ENCODE measurements at regions not wholly inside any gene's neighbourhood (a gene's known extent, or its start where the extent isn't known, plus 50 kb on each side); places are given as distances from the start of the nearest gene placed in this dataset.
A peak's percentile ranks its signal among the peaks of the same experiment; 100 is the strongest.

DNA sequence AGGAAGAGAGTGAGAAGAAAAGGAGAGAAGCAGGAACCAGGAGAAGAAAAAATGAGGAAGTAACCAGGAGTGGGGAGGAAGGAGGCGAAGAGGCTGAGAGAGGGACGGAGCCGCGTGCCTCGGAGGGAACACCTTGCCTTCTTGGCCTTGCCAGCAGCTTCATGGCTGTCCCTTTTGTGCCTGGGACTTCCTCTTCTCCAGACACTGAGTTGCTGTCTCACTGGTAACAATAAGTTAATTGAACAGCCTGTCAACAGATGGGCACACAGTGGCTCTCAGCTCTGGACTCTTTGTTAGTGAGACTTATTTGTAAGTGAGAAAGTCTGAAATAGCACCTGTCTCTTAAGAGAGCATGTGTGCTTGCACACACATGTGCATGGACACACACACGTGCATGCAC, 83.2 kb downstream of the GATA3 start:
- Mint-ChIP-seq H3K36me3 (ENCODE audit: low read depth) (no peaks in the 10 kb centered on the region), H3K27me3 (no peaks in the 10 kb centered on the region), H3K27ac (peak overlapping the region; percentile 90), H3K9me3 (no peaks in the 10 kb centered on the region), H3K4me3 (peak overlapping the region; percentile 88), H3K4me1 (ENCODE audit: low read depth) (peaks cover 38% of the 10 kb centered on the region)
- POLR2A ChIA-PET, result interaction anchor here (0.9 to 3.4 kb wide), 10 partner anchors 9 to 265 kb away, joined by 3 to 30 read pairs (median 4); no protein-coding TSS in a partner anchor
- peaks cover 28% of the 10 kb centered on the region for H3K4me1 ChIP-seq (ENCODE audit: insufficient read depth, low read length)
- peak overlapping the region; percentile 51 for H3K4me3 ChIP-seq (ENCODE audit: low read length)
- no peaks in the 10 kb centered on the region for H3K36me3 ChIP-seq (ENCODE audit: insufficient read depth, low read length)
- peak overlapping the region; percentile 61 to 66 for H3K27ac ChIP-seq (ENCODE audit: low read depth in 1 of 2, low read length in 2 of 2)
- no peaks in the 10 kb centered on the region for H3K9me3 ChIP-seq (ENCODE audit: control insufficient read depth in 1 of 2, insufficient read depth in 1 of 2, low read length in 2 of 2)
- intact Hi-C loops (cut with DNase I, micrococcal nuclease), result loop anchor here (2.0 to 5.0 kb wide), 4 partner anchors 45 to 959 kb away; no protein-coding TSS in a partner anchor
- ATAC-seq (ENCODE audit: poor library complexity) (peak; percentile 41), DNase-seq (peak in 8 of 14 experiments; percentile 1 to 56 (median 27))
- CTCF ChIA-PET, result no interaction called here
- no peaks in the 10 kb centered on the region for H3K27me3 ChIP-seq (ENCODE audit: control insufficient read depth in 1 of 2, insufficient read depth in 2 of 2, low read length in 2 of 2)
- TF ChIP-seq, protein P1, sequence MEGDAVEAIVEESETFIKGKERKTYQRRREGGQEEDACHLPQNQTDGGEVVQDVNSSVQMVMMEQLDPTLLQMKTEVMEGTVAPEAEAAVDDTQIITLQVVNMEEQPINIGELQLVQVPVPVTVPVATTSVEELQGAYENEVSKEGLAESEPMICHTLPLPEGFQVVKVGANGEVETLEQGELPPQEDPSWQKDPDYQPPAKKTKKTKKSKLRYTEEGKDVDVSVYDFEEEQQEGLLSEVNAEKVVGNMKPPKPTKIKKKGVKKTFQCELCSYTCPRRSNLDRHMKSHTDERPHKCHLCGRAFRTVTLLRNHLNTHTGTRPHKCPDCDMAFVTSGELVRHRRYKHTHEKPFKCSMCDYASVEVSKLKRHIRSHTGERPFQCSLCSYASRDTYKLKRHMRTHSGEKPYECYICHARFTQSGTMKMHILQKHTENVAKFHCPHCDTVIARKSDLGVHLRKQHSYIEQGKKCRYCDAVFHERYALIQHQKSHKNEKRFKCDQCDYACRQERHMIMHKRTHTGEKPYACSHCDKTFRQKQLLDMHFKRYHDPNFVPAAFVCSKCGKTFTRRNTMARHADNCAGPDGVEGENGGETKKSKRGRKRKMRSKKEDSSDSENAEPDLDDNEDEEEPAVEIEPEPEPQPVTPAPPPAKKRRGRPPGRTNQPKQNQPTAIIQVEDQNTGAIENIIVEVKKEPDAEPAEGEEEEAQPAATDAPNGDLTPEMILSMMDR (IDR thresholded peaks at IDR 0.05), result no peak

DNA sequence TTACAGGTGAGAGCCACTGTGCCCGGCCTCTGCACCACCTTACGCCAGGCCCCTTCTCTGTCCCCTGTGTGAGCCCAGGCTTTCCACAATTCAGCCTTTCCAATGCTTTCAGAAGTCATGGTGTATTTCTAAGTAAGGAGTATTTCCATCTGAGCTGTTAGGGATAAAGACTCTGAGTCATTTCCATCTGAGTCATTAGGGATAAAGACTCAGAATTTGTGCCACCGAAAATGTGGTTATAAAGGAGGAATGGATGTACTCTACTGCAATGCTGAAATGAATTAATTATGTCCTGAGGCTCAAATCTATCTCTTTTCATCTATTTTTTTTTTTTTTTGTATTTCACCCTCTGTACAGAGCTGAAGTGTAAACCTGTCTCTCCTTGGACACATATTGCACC, 84.0 kb downstream of the GATA3 start:
- TF ChIP-seq, protein P1 (IDR thresholded peaks at IDR 0.05), result no peak
- Histone ChIP-seq H3K27ac (ENCODE audit: low read depth in 1 of 2, low read length in 2 of 2) (no peak overlapping the region), H3K4me1 (ENCODE audit: insufficient read depth, low read length) (peaks cover 23% of the 10 kb centered on the region), H3K27me3 (ENCODE audit: control insufficient read depth in 1 of 2, insufficient read depth in 2 of 2, low read length in 2 of 2) (no peaks in the 10 kb centered on the region), H3K36me3 (ENCODE audit: insufficient read depth, low read length) (no peaks in the 10 kb centered on the region), H3K4me3 (ENCODE audit: low read length) (no peak overlapping the region), H3K9me3 (ENCODE audit: control insufficient read depth in 1 of 2, insufficient read depth in 1 of 2, low read length in 2 of 2) (no peaks in the 10 kb centered on the region)
- no peaks in the 10 kb centered on the region for H3K27me3 Mint-ChIP-seq
- no peaks in the 10 kb centered on the region for H3K9me3 Mint-ChIP-seq
- peak overlapping the region; percentile 88 for H3K4me3 Mint-ChIP-seq
- H3K4me1 Mint-ChIP-seq (ENCODE audit: low read depth), result peaks cover 30% of the 10 kb centered on the region
- intact Hi-C loops (cut with DNase I, micrococcal nuclease), result loop anchor here (5.0 kb wide), 3 partner anchors 44 to 81 kb away; no protein-coding TSS in a partner anchor
- DNase-seq, result no peak
- peak overlapping the region; percentile 90 for H3K27ac Mint-ChIP-seq
- ChIA-PET CTCF (no interaction called here), POLR2A (interaction anchor here (2.4 to 3.4 kb wide), 2 partner anchors 78 to 193 kb away, joined by 13 to 30 read pairs; no protein-coding TSS in a partner anchor)
- H3K36me3 Mint-ChIP-seq (ENCODE audit: low read depth), result no peaks in the 10 kb centered on the region
- no peak for ATAC-seq (ENCODE audit: poor library complexity)

DNA sequence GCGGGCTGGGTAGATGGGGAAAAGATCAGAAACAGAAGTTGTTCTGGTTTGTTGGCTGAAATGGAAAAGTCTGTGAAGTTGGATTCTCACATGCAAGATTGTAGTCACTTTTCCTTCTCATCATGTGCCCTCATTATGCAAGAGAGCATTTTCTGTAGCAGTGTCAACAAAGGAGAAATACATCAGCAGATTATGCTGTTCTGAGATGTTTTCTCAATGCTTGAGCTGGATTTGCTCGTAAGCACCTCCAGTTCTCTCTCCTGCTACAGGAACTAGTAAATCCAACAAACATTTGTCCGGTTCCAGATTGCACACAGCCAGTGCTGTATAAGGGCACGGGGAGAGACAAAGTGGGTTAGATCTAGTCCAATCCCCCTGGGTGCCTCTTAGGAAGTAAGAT, 90.0 kb downstream of the GATA3 start:
- H3K4me1 ChIP-seq (ENCODE audit: insufficient read depth, low read length), result no peaks in the 10 kb centered on the region
- ChIA-PET POLR2A (no interaction called here), CTCF (interaction anchor here (0.6 kb wide), 1 partner anchor 44 kb away, joined by 3 read pairs; no protein-coding TSS in a partner anchor)
- ATAC-seq (ENCODE audit: poor library complexity) (no peak), DNase-seq (no peak)
- no peak overlapping the region for H3K27ac ChIP-seq (ENCODE audit: low read depth in 1 of 2, low read length in 2 of 2)
- no peaks in the 10 kb centered on the region for H3K9me3 ChIP-seq (ENCODE audit: control insufficient read depth in 1 of 2, insufficient read depth in 1 of 2, low read length in 2 of 2)
- intact Hi-C loops (cut with DNase I, micrococcal nuclease), result no loop called here
- Mint-ChIP-seq H3K27ac (no peak overlapping the region), H3K36me3 (ENCODE audit: low read depth) (no peaks in the 10 kb centered on the region), H3K4me3 (no peak overlapping the region), H3K4me1 (ENCODE audit: low read depth) (no peaks in the 10 kb centered on the region), H3K27me3 (no peaks in the 10 kb centered on the region), H3K9me3 (no peaks in the 10 kb centered on the region)
- TF ChIP-seq, protein P1 (IDR thresholded peaks at IDR 0.05), result no peak
- H3K36me3 ChIP-seq (ENCODE audit: insufficient read depth, low read length), result no peaks in the 10 kb centered on the region
- no peak overlapping the region for H3K4me3 ChIP-seq (ENCODE audit: low read length)
- H3K27me3 ChIP-seq (ENCODE audit: control insufficient read depth in 1 of 2, insufficient read depth in 2 of 2, low read length in 2 of 2), result no peaks in the 10 kb centered on the region

All from CD4-positive, alpha-beta T cell (primary cell).